HG03520 (cell line): ENCODE measurements at regions not wholly inside any gene's neighbourhood (a gene's known extent, or its start where the extent isn't known, plus 50 kb on each side); places are given as distances from the start of the nearest gene placed in this dataset.
"Not testable (repeated sequence)": the region's sequence is repeated elsewhere in the genome, so short reads cannot be mapped to it uniquely, and the experiment has no call there.

Experiments used
- ATAC-seq: cut with Tn5 transposase; IDR thresholded peaks from one replicate; pipeline ENCODE4 v1.9.1; 2021; ENCODE audit warnings: mild to moderate bottlenecking, moderate library complexity; ENCODE audit not compliant: unreplicated experiment

DNA sequence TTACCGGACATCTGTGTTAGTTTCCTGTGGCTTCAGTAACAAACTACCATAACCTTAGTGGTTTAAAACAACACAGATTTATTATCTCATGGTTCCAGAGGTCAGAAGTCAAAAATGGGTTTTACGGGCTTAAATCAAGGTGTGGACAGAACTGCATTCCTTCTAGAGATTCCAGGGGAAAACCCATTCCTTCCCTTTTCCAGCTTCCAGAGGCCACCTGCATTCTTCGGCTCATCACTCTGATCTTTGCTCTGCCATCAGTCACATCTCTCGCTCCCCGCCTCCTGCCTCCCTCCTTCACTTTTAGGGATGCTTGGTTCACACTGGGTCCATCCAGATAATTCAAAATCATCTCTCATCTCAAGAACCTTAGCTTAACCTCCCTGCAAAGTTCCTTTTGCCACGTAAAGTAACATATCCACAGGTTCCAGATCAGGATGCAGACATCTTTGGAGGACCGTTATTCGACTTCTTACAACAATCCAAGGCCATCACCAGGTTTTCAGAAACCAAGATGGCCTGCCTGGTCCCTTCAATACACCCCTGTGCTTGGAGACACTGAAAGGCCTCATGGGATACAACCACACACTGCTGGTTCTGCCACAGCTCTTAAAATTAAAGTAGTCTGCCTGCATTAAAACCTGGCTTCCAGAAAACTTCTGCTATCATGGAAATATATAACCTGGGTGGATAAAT, 225.9 kb upstream of the MYO3A start:
- ATAC-seq = no peak

DNA sequence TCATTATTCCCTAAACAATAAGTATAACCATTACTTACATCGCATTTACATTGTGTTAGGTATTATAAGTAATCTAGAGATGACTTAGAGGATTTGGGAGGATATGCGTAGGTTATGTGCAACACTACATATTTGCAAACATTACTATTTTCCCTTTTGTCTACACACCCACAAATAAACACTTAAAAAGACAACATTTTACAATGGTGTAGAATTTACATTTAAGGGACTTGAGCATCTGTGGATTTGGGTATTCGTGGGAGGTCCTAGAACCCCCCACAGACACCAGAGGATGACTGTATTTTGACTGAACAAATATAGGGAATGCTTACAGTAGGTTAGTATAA, 220.2 kb upstream of the MYO3A start:
- ATAC-seq = no peak

DNA sequence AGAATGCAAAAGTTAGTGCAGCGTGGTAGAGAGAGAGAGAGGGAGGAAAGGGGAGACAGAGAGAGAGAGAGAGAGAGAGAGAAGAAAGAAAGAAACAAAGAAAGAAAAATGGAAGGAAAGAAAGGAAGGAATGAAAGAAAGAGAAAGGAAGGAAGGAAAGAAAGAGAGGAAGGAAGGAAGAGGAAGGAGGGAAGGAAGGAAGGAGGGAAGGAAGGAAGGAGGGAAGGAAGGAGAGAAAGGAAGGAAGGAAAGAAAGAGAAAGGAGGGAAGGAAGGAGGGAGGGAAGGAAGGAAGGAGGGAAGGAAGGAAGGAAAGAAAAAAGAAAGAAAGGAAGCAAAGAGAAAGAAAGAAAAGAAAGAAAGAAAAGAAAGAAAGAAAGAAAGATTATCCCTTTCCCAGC, 209.8 kb upstream of the MYO3A start:
- no peak for ATAC-seq

GRCh38 chr10:25725917-25726716, 207.9 kb upstream of the MYO3A start:
- peak; percentile 82 for ATAC-seq

- ATAC-seq = no peak
These were observed 195.3 kb upstream of the MYO3A start for GRCh38 chr10:25738776-25739175.

- ATAC-seq = no peak
These were observed 190.2 kb upstream of the MYO3A start for GRCh38 chr10:25743832-25744231.

DNA sequence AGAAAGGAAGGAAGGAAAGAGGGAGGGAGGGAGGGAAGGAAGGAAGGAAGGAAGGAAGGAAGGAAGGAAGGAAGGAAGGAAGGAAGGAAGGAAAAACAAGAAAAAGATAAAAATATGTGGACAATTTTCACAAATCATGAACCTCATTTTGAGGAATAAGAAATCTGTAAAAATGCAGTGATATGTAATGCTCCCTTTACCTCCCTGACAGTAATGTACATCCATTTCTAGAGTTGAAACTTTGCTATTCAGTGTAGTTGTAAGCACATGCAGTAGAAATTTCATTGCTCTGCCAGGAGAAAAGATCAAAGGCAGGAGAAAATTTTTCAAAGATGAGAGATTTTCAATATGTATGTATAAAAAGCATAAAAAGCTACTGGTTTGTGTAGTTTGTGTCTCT, 189.5 kb upstream of the MYO3A start:
- no peak for ATAC-seq

- no peak for ATAC-seq
These were observed 188.1 kb upstream of the MYO3A start for GRCh38 chr10:25745976-25746375.

- no peak for ATAC-seq
These were observed 186.9 kb upstream of the MYO3A start for GRCh38 chr10:25747084-25747483.

DNA sequence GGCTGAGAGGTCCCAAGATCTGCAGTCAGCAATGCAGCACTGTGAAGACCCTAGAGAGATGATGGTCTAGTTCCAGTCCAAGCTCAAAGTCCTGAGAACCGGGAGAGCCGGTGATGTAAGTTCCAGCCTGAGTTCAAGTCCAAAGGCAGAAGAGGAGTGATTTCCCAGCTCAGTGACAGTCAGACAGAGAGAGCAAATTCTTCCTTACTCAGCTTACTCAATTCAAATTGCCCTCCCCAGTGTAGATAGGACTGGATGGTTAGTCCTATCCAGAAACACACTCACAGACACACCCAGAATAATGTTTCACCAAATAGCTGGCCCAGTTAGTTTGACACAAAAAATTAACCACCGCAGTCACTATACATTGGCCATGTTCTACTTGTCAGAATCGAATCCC, 185.5 kb upstream of the MYO3A start:
- ATAC-seq = no peak

- ATAC-seq = no peak
These were observed 180.3 kb upstream of the MYO3A start for GRCh38 chr10:25753776-25754175.

GRCh38 chr10:25755874-25756273, 178.2 kb upstream of the MYO3A start:
- not testable (repeated sequence) for ATAC-seq

DNA sequence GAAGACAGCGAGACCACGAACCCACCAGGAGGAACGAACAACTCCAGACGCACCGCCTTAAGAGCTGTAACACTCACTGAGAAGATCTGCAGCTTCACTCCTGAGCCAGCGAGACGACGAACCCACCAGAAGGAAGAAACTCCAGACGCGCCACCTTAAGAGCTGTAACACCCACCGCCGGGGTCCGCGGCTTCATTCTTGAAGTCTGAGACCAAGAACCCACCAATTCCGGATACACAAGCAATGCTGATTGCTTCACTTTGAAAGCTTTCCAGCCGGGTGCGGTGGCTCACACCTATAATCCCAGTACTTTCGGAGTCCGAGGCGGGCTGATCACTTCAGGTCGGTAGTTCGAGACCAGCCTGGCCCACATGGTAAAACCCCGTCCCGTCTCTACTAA, 177.2 kb upstream of the MYO3A start:
- no peak for ATAC-seq

DNA sequence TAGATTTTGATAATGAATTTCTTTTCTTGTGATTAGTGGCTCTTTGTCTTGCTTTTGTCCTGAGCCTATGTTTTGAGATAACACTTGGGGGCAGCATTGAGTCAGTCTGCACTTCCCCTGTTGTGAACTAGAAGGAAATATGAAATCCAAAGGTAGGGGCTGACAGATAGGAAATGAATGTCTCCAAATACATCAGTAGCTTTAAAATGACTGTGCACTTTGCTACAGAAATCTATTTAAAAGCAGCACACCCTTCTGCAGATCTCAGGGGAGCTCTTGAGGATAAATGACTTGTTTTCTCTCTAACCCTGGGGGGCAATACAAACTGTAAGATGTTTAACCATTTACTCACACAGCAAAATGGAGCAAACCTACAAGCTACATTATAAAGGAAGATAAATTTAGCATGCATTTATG, 176.0 kb upstream of the MYO3A start:
- ATAC-seq = no peak

DNA sequence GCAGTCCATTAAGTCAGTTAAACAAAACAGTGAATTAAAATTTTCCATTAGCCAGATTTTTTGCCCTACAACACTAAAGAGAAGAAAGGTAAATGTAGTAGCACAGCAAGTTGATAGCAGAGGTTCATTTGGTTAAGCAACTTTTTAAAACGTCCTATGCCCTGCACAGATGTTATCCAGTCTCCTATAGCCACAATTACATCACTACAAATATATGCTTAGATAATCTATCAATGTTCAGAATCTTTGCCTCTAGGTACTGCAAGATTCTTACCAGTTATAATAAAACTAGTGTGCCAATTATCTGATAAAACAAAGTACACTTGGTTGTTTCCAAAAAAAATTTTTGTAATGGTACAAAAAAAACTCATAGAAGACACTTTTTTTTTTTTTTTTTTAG, 175.5 kb upstream of the MYO3A start:
- no peak for ATAC-seq

- no peak for ATAC-seq
These were observed 172.1 kb upstream of the MYO3A start for GRCh38 chr10:25761937-25762336.

GRCh38 chr10:25766213-25766612, 167.8 kb upstream of the MYO3A start:
- no peak for ATAC-seq

GRCh38 chr10:25766687-25767221, 167.3 kb upstream of the MYO3A start:
- ATAC-seq = no peak

- no peak for ATAC-seq
These were observed 165.9 kb upstream of the MYO3A start for GRCh38 chr10:25768167-25768566.

- ATAC-seq = no peak
These were observed 155.4 kb upstream of the MYO3A start for GRCh38 chr10:25778646-25779045.

- ATAC-seq = no peak
These were observed 147.9 kb upstream of the MYO3A start for GRCh38 chr10:25786161-25786560.

DNA sequence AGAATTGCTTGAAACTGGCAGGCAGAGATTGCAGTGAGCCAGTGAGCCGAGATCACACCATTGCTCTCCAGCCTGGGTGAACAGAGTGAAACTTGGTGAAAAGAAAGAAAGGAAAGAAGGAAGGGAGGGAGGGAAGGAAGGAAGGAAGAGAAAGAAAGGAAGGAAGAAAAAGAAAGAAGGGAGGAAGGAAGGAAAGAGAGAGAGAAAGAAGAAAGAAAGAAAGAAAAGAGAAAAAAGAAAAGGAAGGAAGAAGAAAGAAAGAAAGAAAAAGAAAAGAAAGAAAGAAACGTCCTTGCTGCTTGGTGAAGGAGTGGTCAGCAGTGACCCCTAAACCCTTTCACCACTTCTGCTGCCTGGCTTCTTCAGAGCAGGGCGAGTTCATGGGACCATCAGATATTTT, 147.1 kb upstream of the MYO3A start:
- no peak for ATAC-seq
